SK-N-SH treated with all-trans-retinoic acid at 6 μM for 48 hours (cell line): ENCODE measurements at regions not wholly inside any gene's neighbourhood (a gene's known extent, or its start where the extent isn't known, plus 50 kb on each side); places are given as distances from the start of the nearest gene placed in this dataset.

Experiments used
- ATAC-seq: fragments of 200-7000 bp; cut with Tn5 transposase; 3 replicates; pipeline ENCODE4 v1.9.1; 2020; ENCODE audit warnings: mild to moderate bottlenecking, moderate library complexity
- ARNTL ChIP-seq: fragments of 450-650 bp; formaldehyde crosslinking; IDR thresholded peaks from 2 replicates; pipeline ENCODE4 v1.5.0; 2020; ENCODE audit warnings: low read depth, mild to moderate bottlenecking, moderate library complexity, borderline replicate concordance
- BACH2 ChIP-seq: fragments of 250-450 bp; sonication (Bioruptor Pico); IDR thresholded peaks from 2 replicates; pipeline ENCODE4 v1.9.0; 2021; ENCODE audit warnings: mild to moderate bottlenecking, borderline replicate concordance
- CREB5 ChIP-seq: fragments of 250-450 bp; sonication (Bioruptor Pico); IDR thresholded peaks from 2 replicates; pipeline ENCODE4 v1.5.1; 2020; ENCODE audit warnings: low read depth, mild to moderate bottlenecking, moderate library complexity
- CSDC2 ChIP-seq: fragments of 250-450 bp; sonication (Bioruptor Pico); IDR thresholded peaks from 2 replicates; pipeline ENCODE4 v1.5.0; 2020; ENCODE audit warnings: mild to moderate bottlenecking, moderate library complexity
- CSRNP3 ChIP-seq: fragments of 250-450 bp; sonication (Bioruptor Pico); IDR thresholded peaks from 2 replicates; pipeline ENCODE4 v1.5.1; 2021; ENCODE audit warnings: mild to moderate bottlenecking, moderate library complexity
- ESRRG ChIP-seq: fragments of 250-450 bp; sonication (Bioruptor Pico); IDR thresholded peaks from 2 replicates; pipeline ENCODE4 v1.6.1; 2021; ENCODE audit warnings: mild to moderate bottlenecking
- GLIS3 ChIP-seq: fragments of 250-450 bp; sonication (Bioruptor Pico); IDR thresholded peaks from 2 replicates; pipeline ENCODE4 v1.5.0; 2020; ENCODE audit warnings: mild to moderate bottlenecking, moderate library complexity
- ISL1 ChIP-seq: fragments of 250-450 bp; sonication (Bioruptor Pico); IDR thresholded peaks from 2 replicates; pipeline ENCODE4 v2.1.2; 2022; ENCODE audit warnings: mild to moderate bottlenecking, moderate library complexity
- OSR1 ChIP-seq: fragments of 250-450 bp; sonication (Bioruptor Pico); IDR thresholded peaks from 2 replicates; pipeline ENCODE4 v1.8.0; 2022; ENCODE audit warnings: moderate library complexity, mild to moderate bottlenecking, inconsistent platforms
- PATZ1 ChIP-seq: fragments of 250-450 bp; sonication (Bioruptor Pico); IDR thresholded peaks from 2 replicates; pipeline ENCODE4 v1.8.0; 2020; ENCODE audit warnings: mild to moderate bottlenecking, moderate library complexity, borderline replicate concordance
- POU6F1 ChIP-seq: fragments of 250-450 bp; sonication (Bioruptor Pico); IDR thresholded peaks from 2 replicates; pipeline ENCODE4 v1.8.0; 2021; ENCODE audit warnings: low read depth, mild to moderate bottlenecking, moderate library complexity, borderline replicate concordance
- PPARA ChIP-seq: fragments of 250-450 bp; sonication (Bioruptor Pico); IDR thresholded peaks from 2 replicates; pipeline ENCODE4 v1.5.0; 2020; ENCODE audit warnings: mild to moderate bottlenecking, borderline replicate concordance
- RARB ChIP-seq: fragments of 250-450 bp; sonication (Bioruptor Pico); IDR thresholded peaks from 2 replicates; pipeline ENCODE4 v1.8.0; 2021; ENCODE audit warnings: mild to moderate bottlenecking, moderate library complexity
- TCF4 ChIP-seq: fragments of 250-450 bp; sonication (Bioruptor Pico); IDR thresholded peaks from 2 replicates; pipeline ENCODE4 v1.8.0; 2021; ENCODE audit warnings: mild to moderate bottlenecking, moderate library complexity, borderline replicate concordance
- TOX ChIP-seq: fragments of 250-450 bp; sonication (Bioruptor Pico); IDR thresholded peaks from 2 replicates; pipeline ENCODE4 v1.8.0; 2021; ENCODE audit warnings: mild to moderate bottlenecking, moderate library complexity, borderline replicate concordance
- TSHZ2 ChIP-seq: fragments of 250-450 bp; sonication (Bioruptor Pico); IDR thresholded peaks from 2 replicates; pipeline ENCODE4 v1.5.0; 2020; ENCODE audit warnings: mild to moderate bottlenecking, moderate library complexity
- ZFP3 ChIP-seq: fragments of 250-450 bp; sonication (Bioruptor Pico); IDR thresholded peaks from 2 replicates; pipeline ENCODE4 v1.5.0; 2020; ENCODE audit warnings: mild to moderate bottlenecking, moderate library complexity
- ZFP30 ChIP-seq: fragments of 450-650 bp; formaldehyde crosslinking; IDR thresholded peaks from 2 replicates; pipeline ENCODE4 v1.5.0; 2022; ENCODE audit warnings: mild to moderate bottlenecking, moderate library complexity
- ZNF565 ChIP-seq: fragments of 450-650 bp; formaldehyde crosslinking; conservative IDR thresholded peaks from 2 replicates; pipeline ENCODE4 v1.5.0; 2020; ENCODE audit warnings: low read depth, mild to moderate bottlenecking, moderate library complexity

GRCh38 chr10:36452851-36453250 lies 672.5 kb upstream of the ANKRD30A start:
- ATAC-seq: no peak
- TF ChIP-seq CREB5 (CRISPR knock-in tag): no peak
- no peak for TF ChIP-seq PPARA
- TF ChIP-seq CSRNP3 (CRISPR knock-in tag): no peak
- no peak for TF ChIP-seq POU6F1 (CRISPR knock-in tag)
- TF ChIP-seq ZFP30 (CRISPR knock-in tag): no peak
- no peak for TF ChIP-seq ESRRG
- no peak for TF ChIP-seq ARNTL (CRISPR knock-in tag)
- TF ChIP-seq PATZ1 (CRISPR knock-in tag): no peak
- TF ChIP-seq GLIS3 (CRISPR knock-in tag): no peak
- no peak for TF ChIP-seq BACH2 (CRISPR knock-in tag)
- TF ChIP-seq RARB (CRISPR knock-in tag): no peak
- TF ChIP-seq ZFP3 (CRISPR knock-in tag): no peak

- no peak for TF ChIP-seq TCF4 (CRISPR knock-in tag)
- no peak for TF ChIP-seq ARNTL (CRISPR knock-in tag)
- no peak for TF ChIP-seq TSHZ2 (CRISPR knock-in tag)
- no peak for TF ChIP-seq ZFP3 (CRISPR knock-in tag)
- TF ChIP-seq, all 23 proteins: peak for 0
- no peak for ATAC-seq
Measured at GRCh38 chr10:36451391-36451970, 673.9 kb upstream of the ANKRD30A start.

GRCh38 chr10:36450380-36450779 lies 675.0 kb upstream of the ANKRD30A start:
- peak; percentile 49 for ATAC-seq
- TF ChIP-seq OSR1 (CRISPR knock-in tag) (no peak), TCF4 (CRISPR knock-in tag) (no peak), PPARA (no peak), ZNF565 (CRISPR knock-in tag) (no peak), POU6F1 (CRISPR knock-in tag) (no peak), ESRRG (no peak), ZFP3 (CRISPR knock-in tag) (no peak), ISL1 (CRISPR knock-in tag) (no peak), TSHZ2 (CRISPR knock-in tag) (no peak), BACH2 (CRISPR knock-in tag) (no peak), ARNTL (CRISPR knock-in tag) (no peak), GLIS3 (CRISPR knock-in tag) (no peak), CSDC2 (no peak), TOX (CRISPR knock-in tag) (no peak), PATZ1 (CRISPR knock-in tag) (no peak)
